K562 (cell line): ENCODE measurements at regions not wholly inside any gene's neighbourhood (a gene's known extent, or its start where the extent isn't known, plus 50 kb on each side); places are given as distances from the start of the nearest gene placed in this dataset.

Experiments used
- CTCF ChIP-seq, 3 experiments: IDR thresholded peaks in 2 of 3; conservative IDR thresholded peaks in 1 of 3; 2 replicates each; pipeline ENCODE4 v1.5.1; 2011 to 2012; ENCODE audit warnings: low read length in 3 of 3, mild to moderate bottlenecking in 3 of 3, control low read depth in 2 of 3, improper control_type of control experiment in 1 of 3, inconsistent platforms in 1 of 3, low read depth in 1 of 3, mixed read lengths in 1 of 3, moderate library complexity in 1 of 3; ENCODE audit not compliant: insufficient read depth in 2 of 3
- MAFK ChIP-seq: IDR thresholded peaks from 2 replicates; pipeline ENCODE4 v1.6.1; 2011; ENCODE audit warnings: low read length, improper control_type of control experiment
- PHF20 ChIP-seq: fragments of 450-650 bp; IDR thresholded peaks from 2 replicates; pipeline ENCODE4 v1.6.1; 2018; ENCODE audit not compliant: partially characterized antibody
- POLR2A ChIP-seq: fragments of 450-650 bp; conservative IDR thresholded peaks from 2 replicates; pipeline ENCODE4 v1.6.1; 2016
- SMAD1 ChIP-seq: fragments of 150-350 bp; IDR thresholded peaks from 2 replicates; pipeline ENCODE4 v1.6.1; 2014; ENCODE audit warnings: low read length, low read depth; ENCODE audit not compliant: partially characterized antibody
- TARDBP ChIP-seq: fragments of 450-650 bp; IDR thresholded peaks from 2 replicates; pipeline ENCODE4 v1.6.1; 2016
- TOE1 ChIP-seq, 2 experiments: fragments of 450-650 bp in 1 of 2; sonication (generic) in 1 of 2; formaldehyde crosslinking in 1 of 2; IDR thresholded peaks; 2 replicates each; pipeline versions ENCODE4 v1.7.1 to v1.8.0; 2016 to 2022; ENCODE audit warnings: borderline replicate concordance in 2 of 2, mild to moderate bottlenecking in 2 of 2, antibody characterized with exemption in 1 of 2, inconsistent platforms in 1 of 2, low read depth in 1 of 2, missing genetic modification reagents in 1 of 2, moderate library complexity in 1 of 2

GRCh38 chr6:21648475-21649050, 55.0 kb downstream of the SOX4 start:
- no peak for TF ChIP-seq TARDBP
- no peak for TF ChIP-seq SMAD1
- no peak for TF ChIP-seq PHF20
- no peak for TF ChIP-seq CTCF (IDR thresholded peaks at IDR 0.05 in 2 of 3, conservative IDR thresholded peaks at IDR 0.05 in 1 of 3; ENCODE audit: insufficient read depth in 2 of 3, low read depth in 1 of 3, low read length in 3 of 3)
- TF ChIP-seq MAFK: no peak
- TF ChIP-seq TOE1 (IDR thresholded peaks at IDR 0.05; ENCODE audit: borderline replicate concordance): no peak
- no peak for TF ChIP-seq TOE1 (CRISPR knock-in tag; IDR thresholded peaks at IDR 0.05; ENCODE audit: borderline replicate concordance, low read depth)
- no peak for TF ChIP-seq POLR2A
